Vagina (tissue), 2 donors: ENCODE measurements at regions not wholly inside any gene's neighbourhood (a gene's known extent, or its start where the extent isn't known, plus 50 kb on each side); places are given as distances from the start of the nearest gene placed in this dataset.

ENCODE experiments used
- CTCF ChIP-seq, 3 experiments: fragments of 450-650 bp in 2 of 3; fragments of 200-600 bp in 1 of 3; sonication (generic) in 1 of 3; IDR thresholded peaks; one replicate each; pipeline ENCODE4 v1.5.1; 2017 to 2019; ENCODE audit warnings: antibody characterized with exemption in 3 of 3, mild to moderate bottlenecking in 2 of 3, moderate library complexity in 2 of 3
- POLR2A ChIP-seq, 2 donors: fragments of 450-650 bp; IDR thresholded peaks; one replicate each; pipeline ENCODE4 v1.6.1; 2017; ENCODE audit warnings: antibody characterized with exemption in 2 of 2, mild to moderate bottlenecking in 2 of 2, moderate library complexity in 2 of 2

GRCh38 chr13:110818747-110819146, 96.1 kb downstream of the ANKRD10 start:
- no peak for TF ChIP-seq CTCF (IDR thresholded peaks at IDR 0.05)
- TF ChIP-seq POLR2A (IDR thresholded peaks at IDR 0.05), result no peak
